ENCODE measurements at regions not wholly inside any gene's neighbourhood (a gene's known extent, or its start where the extent isn't known, plus 50 kb on each side); places are given as distances from the start of the nearest gene placed in this dataset.

- ChIA-PET POLR2A (no interaction called here), CTCF (no interaction called here), RAD21 (ENCODE audit: low non-redundant PET in 1 of 2, low total read pairs in 2 of 2, uncharacterized antibody in 2 of 2, unreplicated experiment in 2 of 2) (no interaction called here)
- Histone ChIP-seq H3K9ac (ENCODE audit: low read length) (no peak overlapping the region), H3K36me3 (ENCODE audit: control insufficient read depth in 1 of 2, insufficient read depth in 2 of 2, low read length in 2 of 2) (no peaks in the 10 kb centered on the region), H3K9me2 (ENCODE audit: insufficient read depth) (no peaks in the 10 kb centered on the region), H3K27me3 (ENCODE audit: insufficient read depth, low read length) (no peaks in the 10 kb centered on the region), H3K79me2 (ENCODE audit: insufficient read depth, low read length) (no peaks in the 10 kb centered on the region), H2AFZ (ENCODE audit: low read depth, low read length, poor library complexity, severe bottlenecking) (no peak overlapping the region), H3K4me1 (ENCODE audit: control insufficient read depth in 1 of 2, insufficient read depth in 2 of 2, low read length in 2 of 2) (no peaks in the 10 kb centered on the region), H3K27ac (ENCODE audit: low read depth, low read length) (no peak overlapping the region), H3K4me2 (ENCODE audit: low read length) (no peak overlapping the region), H3K9me3 (ENCODE audit: control insufficient read depth in 1 of 2, insufficient read depth in 1 of 2, low read depth in 1 of 2, low read length in 2 of 2) (peaks cover 0 to 4% of the 10 kb centered on the region in 2 experiments; a peak in 1 of 4 replicates), H4K20me1 (ENCODE audit: insufficient read depth) (no peaks in the 10 kb centered on the region), H3K4me3 (replicated peaks in 1 of 2; ENCODE audit: low read depth in 1 of 2, low read length in 2 of 2) (no peak overlapping the region)
- DNase-seq (ENCODE audit: low read depth, low spot score) (no peak), ATAC-seq (no peak)
- BruUV-seq (replicated peaks), result no TSS peak
- TF ChIP-seq EGR1 (IDR thresholded peaks at IDR 0.05; ENCODE audit: low read depth), result no peak
- TF ChIP-seq, protein P1, sequence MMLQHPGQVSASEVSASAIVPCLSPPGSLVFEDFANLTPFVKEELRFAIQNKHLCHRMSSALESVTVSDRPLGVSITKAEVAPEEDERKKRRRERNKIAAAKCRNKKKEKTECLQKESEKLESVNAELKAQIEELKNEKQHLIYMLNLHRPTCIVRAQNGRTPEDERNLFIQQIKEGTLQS (IDR thresholded peaks at IDR 0.05), result no peak
- TF ChIP-seq CEBPB (IDR thresholded peaks at IDR 0.05; ENCODE audit: low read depth), result no peak
- TF ChIP-seq ZBTB33 (IDR thresholded peaks at IDR 0.05; ENCODE audit: extremely low read depth, insufficient replicate concordance, low read length), result no peak
- no peak for TF ChIP-seq SIN3A (IDR thresholded peaks at IDR 0.05; ENCODE audit: low read depth)
- TF ChIP-seq REST (IDR thresholded peaks at IDR 0.05; ENCODE audit: low read depth), result no peak
- no peak for TF ChIP-seq EZH2phosphoT487 (IDR thresholded peaks at IDR 0.05; ENCODE audit: borderline replicate concordance)
- no peak for TF ChIP-seq ZNF274 (IDR thresholded peaks at IDR 0.05; ENCODE audit: low read depth, low read length)
- TF ChIP-seq CTCF (IDR thresholded peaks at IDR 0.05 in 2 of 3, conservative IDR thresholded peaks at IDR 0.05 in 1 of 3; ENCODE audit: borderline replicate concordance in 1 of 3, insufficient read depth in 1 of 3, low read depth in 2 of 3, low read length in 2 of 3), result no peak
- TF ChIP-seq MAX (IDR thresholded peaks at IDR 0.05), result no peak
- TF ChIP-seq TCF7L2 (IDR thresholded peaks at IDR 0.05; ENCODE audit: borderline replicate concordance, extremely low read depth, insufficient read depth, insufficient read length), result no peak
- no peak for TF ChIP-seq JUND (IDR thresholded peaks at IDR 0.05)
- no peak for TF ChIP-seq RAD21 (IDR thresholded peaks at IDR 0.05; ENCODE audit: low read depth)
- no peak for TF ChIP-seq POLR2AphosphoS5 (IDR thresholded peaks at IDR 0.05; ENCODE audit: low read depth, low read length)
- TF ChIP-seq FOSL1 (IDR thresholded peaks at IDR 0.05; ENCODE audit: low read depth), result no peak
- no peak for TF ChIP-seq ELF1 (IDR thresholded peaks at IDR 0.05; ENCODE audit: borderline replicate concordance, low read depth)
- TF ChIP-seq SP1 (IDR thresholded peaks at IDR 0.05; ENCODE audit: low read depth), result no peak
- no peak for TF ChIP-seq YY1 (IDR thresholded peaks at IDR 0.05; ENCODE audit: extremely low read depth, insufficient replicate concordance, low read depth, low read length)
- TF ChIP-seq SRF (IDR thresholded peaks at IDR 0.05; ENCODE audit: low read depth), result no peak
- TF ChIP-seq EZH2 (IDR thresholded peaks at IDR 0.05), result no peak
- intact Hi-C loops (cut with micrococcal nuclease), result no loop called here
Observed at GRCh38 chr4:32824336-32824735, 2104.2 kb downstream of the PCDH7 start.

Data from HCT116 (cell line).